ENCODE measurements at regions not wholly inside any gene's neighbourhood (a gene's known extent, or its start where the extent isn't known, plus 50 kb on each side); places are given as distances from the start of the nearest gene placed in this dataset.

GRCh38 chr22:48840112-48840949 lies 987.3 kb downstream of the BRD1 start:
- TF ChIP-seq CTCF (IDR thresholded peaks at IDR 0.05) = no peak
- Histone ChIP-seq H3K36me3 (no peaks in the 10 kb centered on the region), H3K4me3 (no peak overlapping the region), H3K27ac (no peak overlapping the region), H3K4me1 (no peaks in the 10 kb centered on the region), H3K9me3 (no peaks in the 10 kb centered on the region), H3K27me3 (no peaks in the 10 kb centered on the region)
- no peak for DNase-seq (ENCODE audit: low spot score)

GRCh38 chr22:48838846-48839730 lies 988.6 kb downstream of the BRD1 start:
- Histone ChIP-seq H3K27ac (no peak overlapping the region), H3K36me3 (no peaks in the 10 kb centered on the region), H3K27me3 (no peaks in the 10 kb centered on the region), H3K4me3 (no peak overlapping the region), H3K9me3 (no peaks in the 10 kb centered on the region), H3K4me1 (no peaks in the 10 kb centered on the region)
- DNase-seq (ENCODE audit: low spot score) = no peak
- TF ChIP-seq CTCF (IDR thresholded peaks at IDR 0.05) = no peak

GRCh38 chr22:48838376-48838775 lies 989.3 kb downstream of the BRD1 start:
- TF ChIP-seq CTCF (IDR thresholded peaks at IDR 0.05) = no peak
- H3K4me3 ChIP-seq = no peak overlapping the region
- no peak for DNase-seq (ENCODE audit: low spot score)
- H3K27ac ChIP-seq = no peak overlapping the region
- H3K4me1 ChIP-seq = no peaks in the 10 kb centered on the region
- no peaks in the 10 kb centered on the region for H3K36me3 ChIP-seq
- H3K27me3 ChIP-seq = no peaks in the 10 kb centered on the region
- H3K9me3 ChIP-seq = no peaks in the 10 kb centered on the region

- no peak for DNase-seq (ENCODE audit: low spot score)
- Histone ChIP-seq H3K27ac (no peak overlapping the region), H3K36me3 (no peaks in the 10 kb centered on the region), H3K9me3 (peaks cover 0 to 5% of the 10 kb centered on the region in 2 donors), H3K4me1 (no peaks in the 10 kb centered on the region), H3K27me3 (no peaks in the 10 kb centered on the region), H3K4me3 (no peak overlapping the region)
- no peak for TF ChIP-seq CTCF (IDR thresholded peaks at IDR 0.05)
These were observed 990.2 kb downstream of the BRD1 start for GRCh38 chr22:48837341-48837935.

- H3K27ac ChIP-seq = no peak overlapping the region
- no peaks in the 10 kb centered on the region for H3K27me3 ChIP-seq
- H3K9me3 ChIP-seq = peaks cover 0 to 11% of the 10 kb centered on the region in 2 donors
- no peak for DNase-seq (ENCODE audit: low spot score)
- no peak overlapping the region for H3K4me3 ChIP-seq
- no peaks in the 10 kb centered on the region for H3K36me3 ChIP-seq
- H3K4me1 ChIP-seq = no peaks in the 10 kb centered on the region
- no peak for TF ChIP-seq CTCF (IDR thresholded peaks at IDR 0.05)
These were observed 990.9 kb downstream of the BRD1 start for GRCh38 chr22:48836673-48837340.

All from right atrium auricular region (tissue), 2 donors.